Transverse colon (tissue), 3 donors: ENCODE measurements at regions not wholly inside any gene's neighbourhood (a gene's known extent, or its start where the extent isn't known, plus 50 kb on each side); places are given as distances from the start of the nearest gene placed in this dataset.

Source experiments
- EP300 ChIP-seq: sonication (generic); formaldehyde crosslinking; IDR thresholded peaks from one replicate; pipeline ENCODE4 v1.6.1; 2017; ENCODE audit warnings: antibody characterized with exemption, low read depth
- POLR2A ChIP-seq: fragments of 450-650 bp; IDR thresholded peaks from one replicate; pipeline ENCODE4 v1.6.1; 2016; ENCODE audit warnings: antibody characterized with exemption, mild to moderate bottlenecking, moderate library complexity
- TF ChIP-seq, protein P1 (sequence below), 5 experiments: fragments of 200-600 bp in 3 of 5; fragments of 450-650 bp in 2 of 5; sonication (generic) in 3 of 5; IDR thresholded peaks; 1 replicate in 2 of 5; 2 replicates in 3 of 5; pipeline ENCODE4 v1.5.1; 2016 to 2017; ENCODE audit warnings: antibody characterized with exemption in 5 of 5, inconsistent platforms in 3 of 5, mild to moderate bottlenecking in 2 of 5, moderate library complexity in 1 of 5

DNA sequence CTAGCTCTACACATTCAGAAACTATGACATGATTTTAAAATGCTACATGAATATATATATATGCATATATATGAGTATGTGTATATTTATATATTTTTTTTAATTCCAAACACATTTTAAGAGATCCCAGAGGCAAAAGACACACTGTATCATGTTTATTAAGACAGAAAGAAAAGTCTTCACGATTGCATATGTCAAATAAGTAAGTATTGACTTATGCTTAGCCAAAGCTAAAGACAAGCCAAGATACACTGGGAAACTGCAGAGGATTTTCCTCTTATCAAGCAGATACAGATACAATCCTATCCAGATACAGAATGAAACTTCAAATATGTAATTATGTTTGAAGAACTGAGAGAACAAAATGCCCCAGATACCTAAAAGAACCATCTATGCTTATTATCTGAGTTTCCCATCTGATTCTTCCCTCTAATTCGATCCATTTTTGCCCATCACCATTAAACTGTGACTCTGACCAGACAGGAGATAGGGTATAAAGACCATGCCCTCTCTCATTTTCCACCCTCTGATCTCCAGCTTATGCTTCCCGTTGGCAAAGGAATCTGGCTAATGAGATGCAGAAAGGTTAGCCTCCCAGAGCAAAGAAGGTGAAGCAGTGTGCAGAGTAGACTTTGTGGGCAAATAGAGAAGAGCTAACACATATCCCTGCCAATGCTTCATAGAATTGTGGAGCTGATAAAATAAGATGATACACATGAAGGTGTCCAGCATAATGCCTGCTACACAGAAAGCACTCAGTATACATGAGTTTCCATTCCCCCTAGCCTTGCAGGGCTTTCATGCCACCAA lies 131.0 kb upstream of the TARS1 start:
- no peak for TF ChIP-seq POLR2A
- TF ChIP-seq, protein P1, sequence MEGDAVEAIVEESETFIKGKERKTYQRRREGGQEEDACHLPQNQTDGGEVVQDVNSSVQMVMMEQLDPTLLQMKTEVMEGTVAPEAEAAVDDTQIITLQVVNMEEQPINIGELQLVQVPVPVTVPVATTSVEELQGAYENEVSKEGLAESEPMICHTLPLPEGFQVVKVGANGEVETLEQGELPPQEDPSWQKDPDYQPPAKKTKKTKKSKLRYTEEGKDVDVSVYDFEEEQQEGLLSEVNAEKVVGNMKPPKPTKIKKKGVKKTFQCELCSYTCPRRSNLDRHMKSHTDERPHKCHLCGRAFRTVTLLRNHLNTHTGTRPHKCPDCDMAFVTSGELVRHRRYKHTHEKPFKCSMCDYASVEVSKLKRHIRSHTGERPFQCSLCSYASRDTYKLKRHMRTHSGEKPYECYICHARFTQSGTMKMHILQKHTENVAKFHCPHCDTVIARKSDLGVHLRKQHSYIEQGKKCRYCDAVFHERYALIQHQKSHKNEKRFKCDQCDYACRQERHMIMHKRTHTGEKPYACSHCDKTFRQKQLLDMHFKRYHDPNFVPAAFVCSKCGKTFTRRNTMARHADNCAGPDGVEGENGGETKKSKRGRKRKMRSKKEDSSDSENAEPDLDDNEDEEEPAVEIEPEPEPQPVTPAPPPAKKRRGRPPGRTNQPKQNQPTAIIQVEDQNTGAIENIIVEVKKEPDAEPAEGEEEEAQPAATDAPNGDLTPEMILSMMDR (IDR thresholded peaks at IDR 0.05): no peak
- TF ChIP-seq EP300: no peak
